Caki2 (cell line): ENCODE measurements at regions not wholly inside any gene's neighbourhood (a gene's known extent, or its start where the extent isn't known, plus 50 kb on each side); places are given as distances from the start of the nearest gene placed in this dataset.
A peak's percentile ranks its signal among the peaks of the same experiment; 100 is the strongest.

Source experiments
- DNase-seq: peaks from one replicate; pipeline ENCODE4 v3.0.0-alpha.2; 2015; ENCODE audit warnings: low read depth
- in situ Hi-C: cut with HindIII; loops from 2 replicates; pipeline ENCODE4 v1.10.0; 2016; ENCODE audit warnings: low sequenced_read_pairs, low pct_unique_long_range_greater_than_20kb, mixed read lengths

DNA sequence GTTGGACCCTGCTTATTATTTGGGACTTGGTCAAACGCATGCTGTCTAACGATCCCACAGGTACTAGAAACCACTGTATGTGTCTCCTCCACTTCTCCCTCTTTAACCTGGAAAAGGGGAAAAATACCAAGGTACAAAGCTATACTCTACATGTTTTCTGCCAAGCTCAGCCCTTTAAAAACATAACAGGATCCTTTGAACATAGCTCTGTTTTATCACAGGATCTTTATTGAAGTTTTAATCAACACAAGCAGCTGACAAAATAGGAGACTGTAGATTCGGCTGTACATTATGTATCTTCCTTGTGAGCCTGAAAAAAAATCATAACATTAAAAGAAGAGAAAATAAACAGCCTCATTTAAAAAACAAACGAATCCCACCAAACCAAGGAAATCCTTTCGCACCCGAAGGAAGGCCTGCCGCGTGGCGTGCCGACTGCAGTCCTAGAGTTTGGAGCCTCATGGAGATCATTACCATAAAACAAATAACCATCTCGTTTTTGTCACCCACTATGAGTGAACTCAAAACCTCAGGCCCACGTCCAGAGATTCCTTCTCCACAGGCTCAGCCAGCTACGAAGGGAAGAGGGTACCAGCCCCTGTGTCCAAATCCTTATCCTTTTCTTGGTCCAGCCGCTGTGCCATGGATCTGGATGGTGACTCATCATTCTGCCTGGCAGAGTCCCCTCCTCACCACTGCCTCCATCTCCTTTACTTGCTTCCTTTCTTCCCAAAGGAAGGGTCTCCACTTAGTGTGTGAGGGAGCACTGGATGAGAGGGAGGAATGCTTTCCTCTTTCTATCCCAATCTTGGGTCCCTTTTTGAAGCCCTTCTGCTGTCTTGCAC, 651.1 kb downstream of the CCDC171 start:
- no peak for DNase-seq
- in situ Hi-C loops: no loop called here

DNA sequence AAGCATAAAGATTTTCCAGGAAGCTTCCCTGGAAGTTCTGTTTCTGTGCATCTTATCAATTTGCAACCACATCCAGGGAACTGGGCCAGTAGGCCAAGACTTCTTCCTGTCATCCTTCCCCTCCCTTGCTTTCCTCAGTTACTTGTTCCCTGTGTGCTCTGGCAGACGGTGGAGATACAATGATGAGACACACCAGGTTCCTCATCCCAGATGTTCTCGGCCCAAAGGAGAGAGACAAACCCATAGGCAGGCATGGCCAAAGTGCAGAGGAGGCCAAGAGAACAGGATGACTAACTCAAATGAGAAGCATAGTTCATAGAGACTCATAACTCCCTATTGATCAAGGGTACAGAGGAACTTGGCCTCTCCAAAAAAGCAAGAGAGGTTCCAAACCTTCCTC, 652.6 kb downstream of the CCDC171 start:
- no peak for DNase-seq
- in situ Hi-C loops: no loop called here

DNA sequence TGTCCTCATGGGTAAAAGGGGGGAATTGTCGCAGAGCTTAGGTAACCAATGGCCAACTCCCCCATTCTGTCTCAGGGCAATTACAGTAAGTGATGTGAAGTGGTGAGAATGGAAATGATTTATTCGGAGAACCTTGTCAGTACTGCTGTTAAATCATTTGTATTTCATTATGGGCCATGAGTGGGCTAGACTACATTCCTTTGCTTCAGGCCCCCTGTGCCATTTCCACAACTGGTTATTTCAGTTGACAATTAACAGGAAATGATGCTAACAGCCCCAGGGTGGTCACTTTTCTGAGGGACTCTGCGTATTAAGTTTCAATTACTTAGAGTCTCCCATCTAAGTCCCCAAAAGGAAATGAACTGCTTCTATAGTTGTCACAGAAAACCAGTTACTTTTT, 653.7 kb downstream of the CCDC171 start:
- in situ Hi-C loops: no loop called here

DNA sequence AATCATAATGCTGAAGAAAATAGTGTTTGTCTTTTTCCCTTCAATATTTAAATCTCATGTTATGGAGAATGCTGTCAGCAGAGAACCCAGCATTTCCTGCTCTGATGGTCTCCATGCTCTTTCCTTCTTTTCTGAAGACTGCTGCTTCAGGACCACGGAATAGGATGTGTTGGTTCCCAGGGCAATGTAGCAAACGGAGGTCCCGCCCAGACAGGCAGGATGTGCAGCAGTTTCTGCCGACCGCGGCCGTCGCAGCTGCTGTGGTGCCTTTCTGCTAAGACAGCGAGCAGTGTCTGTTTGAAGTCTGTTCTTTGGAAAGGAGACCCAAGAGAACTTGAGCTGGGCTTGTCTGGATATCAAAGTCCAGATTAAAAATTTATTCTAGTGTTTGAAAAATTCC, 654.3 kb downstream of the CCDC171 start:
- no peak for DNase-seq
- in situ Hi-C loops: no loop called here

More for the DNA sequence above, 653.7 kb downstream of the CCDC171 start:
- no peak for DNase-seq

DNA sequence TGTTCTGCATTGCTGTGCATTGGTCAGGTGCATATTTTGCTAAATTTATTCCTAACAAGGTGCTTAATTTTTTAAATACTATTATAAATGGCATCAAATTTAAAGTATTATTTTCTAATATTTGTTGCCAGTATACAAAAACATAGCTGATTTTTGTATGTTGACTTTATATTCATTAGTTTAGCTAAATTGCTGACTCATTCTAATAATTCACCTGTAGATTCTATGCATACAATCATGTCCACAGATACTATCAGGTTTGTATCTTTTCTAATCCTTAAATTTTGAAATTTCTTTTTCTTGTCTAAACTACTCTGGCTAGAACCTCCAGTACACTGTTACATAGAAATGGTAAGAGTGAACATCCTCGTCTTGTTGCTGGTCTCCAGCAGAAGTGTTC, 657.6 kb downstream of the CCDC171 start:
- in situ Hi-C loops: no loop called here

DNA sequence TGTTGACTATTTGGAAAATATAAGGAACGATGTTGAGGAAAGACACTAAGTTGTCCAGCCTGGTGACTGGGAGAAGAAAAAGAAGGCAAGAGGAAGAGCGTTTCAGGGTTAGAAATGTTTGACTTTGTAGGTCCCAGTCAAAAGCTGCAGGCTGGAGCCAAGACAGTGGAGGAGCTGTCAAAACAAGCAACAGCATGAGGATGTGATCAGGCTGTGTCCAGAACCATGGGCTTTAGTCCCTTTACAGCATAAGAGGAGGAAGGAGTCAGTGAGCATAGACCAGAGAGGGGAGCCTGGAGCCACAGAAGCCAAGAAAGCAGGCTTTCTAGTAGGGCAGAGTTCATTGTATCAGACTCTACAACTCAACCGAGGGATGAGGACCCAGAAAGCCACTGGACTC, 658.5 kb downstream of the BNC2 start:
- DNase-seq: no peak
- in situ Hi-C loops: no loop called here

More for the DNA sequence above, 657.6 kb downstream of the CCDC171 start:
- no peak for DNase-seq

DNA sequence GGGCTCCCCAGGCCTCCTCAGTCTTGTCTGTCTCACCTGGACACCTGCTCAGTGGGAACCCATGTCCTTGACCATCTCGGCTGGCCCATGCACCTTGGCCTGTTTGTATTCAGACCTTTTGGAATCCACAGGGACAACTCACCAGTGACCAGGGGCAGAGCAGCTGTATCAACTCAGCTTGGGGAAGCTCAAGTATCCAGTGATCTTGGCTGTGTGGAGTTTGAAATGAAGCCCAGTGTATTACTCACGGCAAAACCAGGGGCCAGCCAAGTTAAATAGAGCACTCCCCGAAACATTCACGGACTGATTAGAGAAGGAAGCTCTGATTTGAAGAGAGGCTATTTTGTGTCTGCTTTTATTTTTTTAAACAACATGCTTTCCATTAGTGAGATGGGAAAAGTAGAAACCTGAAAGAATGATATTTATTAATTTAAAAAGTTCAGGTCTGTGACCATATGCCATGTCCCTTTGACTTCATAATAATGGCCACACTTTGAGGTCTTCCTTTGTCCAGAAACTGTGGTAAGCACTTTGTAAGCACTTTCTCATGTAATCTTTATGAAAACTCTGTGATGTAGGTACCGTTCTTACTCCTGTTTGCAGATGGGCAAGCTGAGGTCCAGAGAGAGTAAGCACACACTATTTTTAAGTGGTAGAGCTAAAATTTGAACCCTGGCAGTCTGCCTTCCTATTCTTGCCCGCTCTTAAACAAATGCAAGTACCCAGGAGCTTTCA, 656.5 kb downstream of the BNC2 start:
- no peak for DNase-seq
- in situ Hi-C loops: no loop called here

DNA sequence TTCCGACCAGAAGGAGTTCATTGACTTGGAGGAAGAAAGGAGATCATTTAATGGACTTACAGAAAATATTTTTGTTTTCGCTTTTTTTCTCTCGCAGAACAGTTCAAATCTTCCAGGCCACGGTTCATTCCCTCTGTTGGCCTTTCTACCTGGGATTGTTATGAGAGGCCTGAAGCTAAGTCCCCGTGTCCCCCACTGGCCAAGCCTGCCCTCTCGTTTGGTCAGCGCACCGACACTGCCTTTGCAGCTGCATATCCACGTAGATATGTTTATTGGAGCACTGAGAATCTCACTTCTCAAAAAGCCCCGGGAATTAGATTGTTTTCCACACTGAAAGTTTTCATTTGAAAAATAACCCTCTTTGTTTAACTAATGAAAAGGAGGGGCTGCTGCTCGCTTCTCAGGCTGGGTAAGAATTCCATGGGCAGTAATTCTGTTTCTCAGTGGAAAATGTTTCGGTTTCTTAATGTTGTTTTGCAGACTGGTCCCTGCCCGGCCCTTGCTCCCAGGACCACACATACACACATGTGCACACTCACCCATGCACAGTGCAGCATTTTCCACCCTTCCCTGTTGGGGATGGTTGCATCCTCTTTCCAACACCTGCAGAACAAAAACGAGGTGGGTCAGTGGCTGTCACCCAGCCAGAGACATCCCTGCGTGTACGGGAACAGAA, 655.7 kb downstream of the BNC2 start:
- in situ Hi-C loops: no loop called here
- DNase-seq: no peak

DNA sequence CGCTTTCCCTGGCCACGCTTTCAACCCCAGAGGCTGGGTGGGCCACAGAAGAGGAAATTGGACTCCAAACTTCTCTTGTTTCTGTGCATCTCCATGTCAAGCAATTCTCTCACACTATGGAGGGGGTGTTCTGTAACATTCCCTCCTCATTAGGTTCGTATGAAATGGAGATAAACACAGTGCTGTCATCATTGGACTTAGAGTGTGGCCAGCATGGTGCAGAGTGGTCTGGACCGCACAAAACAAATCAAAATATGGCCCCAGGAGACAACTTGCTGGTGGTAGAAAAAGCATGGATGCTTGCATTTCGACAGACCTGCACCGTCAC, 655.2 kb downstream of the BNC2 start:
- in situ Hi-C loops: no loop called here

DNA sequence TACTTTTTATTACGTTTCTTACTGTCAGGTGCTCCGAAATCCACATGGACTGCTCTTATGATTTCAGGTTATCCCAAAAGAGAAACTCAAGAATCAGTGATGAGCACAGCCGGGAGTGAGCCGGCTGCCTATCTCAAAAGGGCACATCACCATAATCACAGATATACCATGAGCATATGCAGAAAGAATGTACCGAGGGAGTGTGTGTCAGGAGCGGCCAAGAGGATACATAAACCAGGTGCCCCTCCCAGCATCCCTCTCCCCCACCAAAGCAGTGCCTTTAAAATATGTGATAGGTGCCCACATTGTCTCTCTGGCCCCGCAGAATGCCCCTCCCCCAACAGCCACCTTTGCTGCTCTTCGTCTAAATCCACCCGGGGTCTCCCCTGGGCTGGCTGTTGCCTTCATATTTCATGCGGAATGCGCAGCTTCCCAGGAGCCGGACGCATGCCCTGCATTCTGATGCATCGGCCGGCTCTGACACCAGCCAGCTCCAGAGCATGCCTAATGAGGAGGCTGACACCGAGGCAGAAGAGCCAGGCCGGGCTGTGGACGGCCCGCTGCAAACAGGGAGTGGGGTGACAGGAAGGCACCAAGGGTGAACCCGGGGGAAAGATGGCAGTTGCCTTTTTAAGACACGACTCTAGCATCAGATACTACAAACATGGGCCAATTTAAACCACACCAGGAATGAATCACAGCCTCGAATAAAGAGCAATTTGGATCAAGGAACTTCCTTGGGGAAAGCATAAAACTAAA, 652.3 kb downstream of the BNC2 start:
- no peak for DNase-seq
- in situ Hi-C loops: no loop called here

More for the DNA sequence above, 655.2 kb downstream of the BNC2 start:
- no peak for DNase-seq

DNA sequence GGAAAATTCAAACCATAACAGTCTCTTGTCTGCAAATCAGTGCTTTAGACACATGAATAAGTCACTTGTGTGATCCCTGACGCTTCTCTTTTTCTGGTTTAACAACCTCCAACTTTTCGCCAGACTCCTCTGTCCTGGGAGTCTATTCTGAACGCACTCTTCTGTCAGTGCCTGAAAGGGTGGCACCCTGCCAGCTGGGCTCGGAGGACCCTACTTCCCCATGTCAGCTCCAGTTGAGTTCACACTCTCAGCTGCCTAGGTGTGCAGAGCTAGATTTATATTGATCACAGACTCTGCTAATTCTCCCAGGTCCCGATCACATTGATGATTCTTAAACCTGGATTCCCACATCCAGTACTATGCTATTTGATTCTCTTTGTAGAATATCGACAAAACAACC, 649.1 kb downstream of the BNC2 start:
- no peak for DNase-seq
- in situ Hi-C loops: no loop called here

DNA sequence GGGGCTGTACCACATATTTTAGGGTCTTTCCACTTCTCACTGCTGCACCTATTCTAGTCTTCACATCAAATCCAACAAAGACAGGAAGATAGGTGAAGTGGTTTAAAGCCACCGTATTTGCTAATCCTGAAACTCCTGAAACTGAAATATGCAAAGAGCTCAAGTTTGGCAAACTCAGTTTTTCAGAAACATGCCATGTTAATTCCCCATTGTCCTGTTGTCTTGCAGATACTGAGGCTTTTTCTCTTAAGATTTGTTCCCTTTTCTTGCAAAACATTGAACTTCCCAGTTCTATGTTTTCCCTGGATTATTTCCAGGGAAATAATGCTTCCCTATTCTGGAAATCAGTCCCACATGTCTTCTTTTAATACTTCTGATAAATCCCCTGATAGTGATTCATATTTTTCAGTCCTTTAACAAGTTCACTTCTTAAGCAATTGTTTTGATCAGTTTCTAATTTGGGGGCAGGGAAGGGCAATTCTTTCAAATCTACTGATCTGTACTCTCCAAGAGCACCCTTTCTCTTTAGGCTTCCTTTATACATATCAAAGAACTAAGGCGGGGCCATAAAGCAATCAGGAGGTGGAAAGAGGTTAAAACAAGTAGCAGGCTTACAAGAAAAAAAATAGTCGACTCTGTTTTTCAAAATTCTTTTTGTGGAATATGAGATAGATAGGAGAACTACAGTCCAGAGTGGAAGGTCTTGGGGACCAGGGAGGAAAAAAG, 648.5 kb downstream of the BNC2 start:
- in situ Hi-C loops: no loop called here

DNA sequence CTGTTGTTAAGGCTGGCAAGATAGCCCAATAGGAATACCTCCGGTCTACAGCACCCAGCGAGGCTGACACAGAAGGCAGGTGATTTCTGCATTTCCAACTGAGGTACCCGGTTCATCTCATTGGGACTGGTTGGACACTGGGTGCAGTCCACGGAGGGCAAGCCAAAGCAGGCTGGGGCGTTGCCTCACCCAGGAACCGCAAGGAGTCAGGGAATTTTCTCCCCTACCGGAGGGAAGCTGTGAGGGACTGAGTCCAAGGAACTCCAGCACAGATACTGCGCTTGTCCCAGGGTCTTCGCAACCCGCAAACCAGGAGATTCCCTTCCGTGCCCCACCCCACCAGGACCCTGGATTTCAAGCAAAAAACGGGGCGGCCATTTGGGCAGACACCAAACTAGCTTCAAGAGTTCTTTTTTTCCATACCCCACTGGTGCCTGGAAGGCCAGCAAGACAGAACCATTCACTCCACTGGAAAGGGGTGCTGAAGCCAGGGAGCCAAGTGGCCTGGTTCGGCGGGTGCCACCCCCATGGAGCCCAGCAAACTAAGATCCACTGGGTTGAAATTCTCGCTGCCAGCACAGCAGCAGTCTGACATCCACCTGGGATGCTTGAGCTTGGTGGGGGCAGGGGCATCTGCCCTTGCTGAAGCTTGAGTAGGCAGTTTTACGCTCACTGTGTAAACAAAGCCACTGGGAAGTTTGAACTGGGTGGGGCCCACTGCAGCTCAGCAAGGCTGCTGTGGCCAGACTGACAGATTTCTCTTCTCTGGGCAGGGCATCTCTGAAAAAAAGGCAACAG, 647.2 kb downstream of the BNC2 start:
- in situ Hi-C loops: no loop called here
- no peak for DNase-seq

More for the DNA sequence above, 648.5 kb downstream of the BNC2 start:
- DNase-seq: no peak

DNA sequence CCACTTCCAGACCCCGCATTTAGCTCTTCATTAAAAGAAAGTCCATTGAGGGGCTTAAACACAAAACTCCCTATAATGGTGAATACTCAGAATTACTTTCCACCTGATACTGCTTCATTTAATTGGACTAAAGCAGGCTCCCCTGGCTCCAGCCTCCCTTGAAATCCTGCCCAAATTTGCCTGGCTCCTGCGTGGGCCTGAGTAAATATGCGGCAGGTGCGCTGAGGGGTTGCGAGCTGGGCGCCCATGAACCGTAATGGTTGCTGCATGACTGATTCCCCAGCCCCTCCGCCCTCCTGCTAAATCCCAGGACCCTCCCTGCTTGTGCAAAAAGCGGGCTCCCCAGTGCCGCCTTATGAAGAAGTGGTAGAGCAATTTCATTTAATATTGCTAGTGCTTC, 639.7 kb downstream of the BNC2 start:
- in situ Hi-C loops: loop anchor here (25.0 kb wide), 1 partner anchor 107 kb away; no protein-coding TSS in a partner anchor
- DNase-seq: no peak

DNA sequence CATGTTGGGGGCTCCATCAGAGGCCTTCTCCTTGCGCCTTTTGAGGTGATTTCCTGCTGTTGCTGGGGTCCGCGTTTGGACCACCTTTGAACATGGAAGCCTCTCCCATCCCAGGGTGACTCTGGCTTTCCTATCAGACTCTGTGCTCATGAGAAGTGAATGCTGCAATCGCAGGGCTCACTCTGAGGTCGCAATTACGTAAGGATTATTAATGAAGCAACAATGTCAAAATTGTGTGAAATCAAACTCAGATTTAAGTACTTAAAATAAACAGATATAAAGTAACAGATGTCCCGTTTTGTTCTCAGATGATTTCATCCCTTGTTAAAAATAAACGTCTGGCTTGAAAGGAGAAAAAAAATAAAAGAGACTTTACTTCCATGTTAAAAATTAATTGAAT, 634.2 kb downstream of the BNC2 start:
- in situ Hi-C loops: loop anchor here (25.0 kb wide), 1 partner anchor 101 kb away; no protein-coding TSS in a partner anchor
- DNase-seq: peak; percentile 18

DNA sequence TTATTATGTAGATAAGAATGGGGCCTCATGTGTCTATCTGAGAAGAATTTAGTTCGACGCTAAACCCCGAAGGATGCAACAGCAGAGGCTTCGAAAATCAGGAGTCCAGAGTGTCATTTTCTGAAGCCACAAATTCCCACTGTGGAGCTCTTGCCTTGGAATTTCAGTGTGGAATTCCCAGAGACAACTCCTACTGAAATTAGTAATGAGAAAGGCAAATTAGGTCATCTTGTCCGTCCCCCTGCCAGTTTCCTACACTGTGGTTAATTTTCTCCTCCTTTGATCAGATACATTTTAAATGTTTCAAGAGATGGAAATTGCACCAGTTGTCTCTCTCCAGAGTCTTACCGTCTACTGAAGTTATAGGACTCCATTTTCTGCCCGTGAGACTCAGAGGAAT, 633.6 kb downstream of the BNC2 start:
- in situ Hi-C loops: loop anchor here (25.0 kb wide), 1 partner anchor 100 kb away; no protein-coding TSS in a partner anchor
- no peak for DNase-seq

DNA sequence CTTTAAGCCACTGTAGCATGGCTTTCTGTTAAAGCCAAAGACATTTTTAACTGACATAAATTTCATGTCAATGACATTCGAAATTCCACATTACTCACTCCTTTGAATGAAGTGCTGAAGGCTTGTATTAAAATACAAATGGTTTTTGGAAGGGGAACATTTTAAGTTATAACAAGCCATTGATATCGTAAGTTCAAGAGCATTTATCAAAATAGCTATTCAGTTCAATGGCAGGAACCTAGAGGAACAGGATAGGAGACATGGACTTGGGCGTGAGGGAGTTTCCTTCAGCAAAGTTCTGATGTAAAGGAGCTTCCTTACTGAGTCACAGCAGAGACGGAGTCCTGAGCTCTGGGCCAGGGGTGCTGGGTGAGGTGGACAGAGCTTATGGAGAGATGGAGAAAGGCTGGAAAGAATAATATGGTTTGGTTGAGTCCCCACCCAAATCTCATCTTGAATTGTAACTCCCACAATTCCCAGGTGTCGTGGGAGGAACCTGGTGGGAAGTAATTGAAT, 631.8 kb downstream of the BNC2 start:
- no peak for DNase-seq
- in situ Hi-C loops: loop anchor here (25.0 kb wide), 1 partner anchor 99 kb away; no protein-coding TSS in a partner anchor
